GM12874 (cell line): ENCODE measurements at regions not wholly inside any gene's neighbourhood (a gene's known extent, or its start where the extent isn't known, plus 50 kb on each side); places are given as distances from the start of the nearest gene placed in this dataset.

Experiments
- CTCF ChIP-seq: IDR thresholded peaks from 2 replicates; pipeline ENCODE4 v1.5.1; 2011; ENCODE audit warnings: low read depth, mild to moderate bottlenecking, control low read depth, low read length, moderate library complexity; ENCODE audit not compliant: insufficient read depth

GRCh38 chr9:105864248-105864898 is 170.0 kb downstream of the TMEM38B start:
- TF ChIP-seq CTCF = no peak

GRCh38 chr9:105865285-105865684 is 170.9 kb downstream of the TMEM38B start:
- TF ChIP-seq CTCF = no peak

- no peak for TF ChIP-seq CTCF
Measured at GRCh38 chr9:105871540-105871939, 177.2 kb downstream of the TMEM38B start.

- TF ChIP-seq CTCF = no peak
Measured at GRCh38 chr9:105873801-105874200, 179.5 kb downstream of the TMEM38B start.

- TF ChIP-seq CTCF = no peak
Measured at GRCh38 chr9:105877721-105878120, 183.4 kb downstream of the TMEM38B start.

GRCh38 chr9:105879181-105879580 is 184.8 kb downstream of the TMEM38B start:
- no peak for TF ChIP-seq CTCF

GRCh38 chr9:105880517-105880916 is 186.2 kb downstream of the TMEM38B start:
- no peak for TF ChIP-seq CTCF
